ENCODE measurements at regions not wholly inside any gene's neighbourhood (a gene's known extent, or its start where the extent isn't known, plus 50 kb on each side); places are given as distances from the start of the nearest gene placed in this dataset.

GRCh38 chr1:198437332-198437731, 103.1 kb downstream of the ATP6V1G3 start:
- no peaks in the 10 kb centered on the region for H3K27me3 ChIP-seq
- no peak overlapping the region for H3K27ac ChIP-seq
- no peaks in the 10 kb centered on the region for H3K36me3 ChIP-seq
- H3K9me3 ChIP-seq, result no peaks in the 10 kb centered on the region
- DNase-seq (ENCODE audit: low spot score in 2 of 2), result no peak
- H3K4me1 ChIP-seq, result no peaks in the 10 kb centered on the region
- WGBS, result 78% methylated on average over 2 of the region's 2 CpGs
- TF ChIP-seq POLR2A (IDR thresholded peaks at IDR 0.05) (no peak), CTCF (IDR thresholded peaks at IDR 0.05) (no peak), EP300 (IDR thresholded peaks at IDR 0.05) (no peak), POLR2AphosphoS5 (IDR thresholded peaks at IDR 0.05) (no peak)
- H3K4me3 ChIP-seq, result no peak overlapping the region

GRCh38 chr1:198436276-198436675, 104.2 kb downstream of the ATP6V1G3 start:
- TF ChIP-seq CTCF (IDR thresholded peaks at IDR 0.05) (no peak), EP300 (IDR thresholded peaks at IDR 0.05) (no peak), POLR2AphosphoS5 (IDR thresholded peaks at IDR 0.05) (no peak), POLR2A (IDR thresholded peaks at IDR 0.05) (no peak)
- DNase-seq (ENCODE audit: low spot score in 2 of 2), result no peak
- peaks cover 7% of the 10 kb centered on the region for H3K9me3 ChIP-seq

GRCh38 chr1:198435056-198435455, 105.4 kb downstream of the ATP6V1G3 start:
- H3K4me3 ChIP-seq, result no peak overlapping the region
- no peaks in the 10 kb centered on the region for H3K4me1 ChIP-seq
- peaks cover 10% of the 10 kb centered on the region for H3K9me3 ChIP-seq
- TF ChIP-seq CTCF (IDR thresholded peaks at IDR 0.05), result no peak
- TF ChIP-seq EP300 (IDR thresholded peaks at IDR 0.05), result no peak
- no peak for TF ChIP-seq POLR2AphosphoS5 (IDR thresholded peaks at IDR 0.05)
- no peak for TF ChIP-seq POLR2A (IDR thresholded peaks at IDR 0.05)
- DNase-seq (ENCODE audit: low spot score in 2 of 2), result no peak
- no peak overlapping the region for H3K27ac ChIP-seq
- H3K27me3 ChIP-seq, result no peaks in the 10 kb centered on the region
- H3K36me3 ChIP-seq, result no peaks in the 10 kb centered on the region

More at GRCh38 chr1:198436276-198436675, 104.2 kb downstream of the ATP6V1G3 start:
- Histone ChIP-seq H3K4me1 (no peaks in the 10 kb centered on the region), H3K4me3 (no peak overlapping the region), H3K27ac (no peak overlapping the region), H3K27me3 (no peaks in the 10 kb centered on the region), H3K36me3 (no peaks in the 10 kb centered on the region)

- TF ChIP-seq POLR2AphosphoS5 (IDR thresholded peaks at IDR 0.05), result no peak
- no peak for TF ChIP-seq EP300 (IDR thresholded peaks at IDR 0.05)
- no peak for TF ChIP-seq POLR2A (IDR thresholded peaks at IDR 0.05)
- no peak for TF ChIP-seq CTCF (IDR thresholded peaks at IDR 0.05)
- H3K36me3 ChIP-seq, result no peaks in the 10 kb centered on the region
- no peak for DNase-seq (ENCODE audit: low spot score in 2 of 2)
- 26% methylated on average over 2 of the region's 2 CpGs for WGBS
- no peaks in the 10 kb centered on the region for H3K9me3 ChIP-seq
- H3K4me1 ChIP-seq, result no peaks in the 10 kb centered on the region
- H3K27me3 ChIP-seq, result no peaks in the 10 kb centered on the region
- no peak overlapping the region for H3K27ac ChIP-seq
- H3K4me3 ChIP-seq, result no peak overlapping the region
Observed at GRCh38 chr1:198424441-198424840, 116.0 kb downstream of the ATP6V1G3 start.

GRCh38 chr1:198423673-198424072, 116.8 kb downstream of the ATP6V1G3 start:
- Histone ChIP-seq H3K36me3 (no peaks in the 10 kb centered on the region), H3K27me3 (no peaks in the 10 kb centered on the region), H3K9me3 (no peaks in the 10 kb centered on the region), H3K4me1 (no peaks in the 10 kb centered on the region), H3K27ac (no peak overlapping the region), H3K4me3 (no peak overlapping the region)
- DNase-seq (ENCODE audit: low spot score in 2 of 2), result no peak
- WGBS, result 31% methylated on average over 1 of the region's 1 CpG
- no peak for TF ChIP-seq POLR2A (IDR thresholded peaks at IDR 0.05)
- no peak for TF ChIP-seq EP300 (IDR thresholded peaks at IDR 0.05)
- TF ChIP-seq POLR2AphosphoS5 (IDR thresholded peaks at IDR 0.05), result no peak
- TF ChIP-seq CTCF (IDR thresholded peaks at IDR 0.05), result no peak
